HG02588 (cell line): ENCODE measurements at regions not wholly inside any gene's neighbourhood (a gene's known extent, or its start where the extent isn't known, plus 50 kb on each side); places are given as distances from the start of the nearest gene placed in this dataset.

Source experiments
- ATAC-seq: cut with Tn5 transposase; IDR thresholded peaks from one replicate; pipeline ENCODE4 v1.9.1; 2021; ENCODE audit warnings: mild to moderate bottlenecking, moderate library complexity; ENCODE audit not compliant: unreplicated experiment

- no peak for ATAC-seq
These were observed 307.6 kb upstream of the SEMA3A start for GRCh38 chr7:84502239-84502638.

DNA sequence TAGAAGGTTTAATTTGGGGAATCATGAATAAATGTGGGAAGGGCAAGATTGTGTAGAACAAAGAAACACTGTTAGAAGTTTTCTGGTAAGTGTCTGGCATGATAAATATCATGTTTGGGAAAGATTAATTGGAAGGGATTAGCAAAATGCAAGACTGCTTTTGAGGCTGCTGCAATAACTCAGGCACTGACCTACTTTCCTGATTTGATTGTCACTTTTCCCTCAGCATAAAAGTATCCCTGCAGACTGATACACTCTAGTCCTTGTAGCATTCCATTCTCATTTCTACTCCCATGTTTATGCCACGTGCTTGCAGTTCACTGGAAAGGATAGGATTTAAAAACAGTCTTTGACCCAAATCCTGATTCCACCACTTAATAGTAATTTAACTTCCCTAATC, 303.3 kb upstream of the SEMA3A start:
- ATAC-seq: no peak

- ATAC-seq: no peak
These were observed 300.5 kb upstream of the SEMA3A start for GRCh38 chr7:84495128-84495527.

DNA sequence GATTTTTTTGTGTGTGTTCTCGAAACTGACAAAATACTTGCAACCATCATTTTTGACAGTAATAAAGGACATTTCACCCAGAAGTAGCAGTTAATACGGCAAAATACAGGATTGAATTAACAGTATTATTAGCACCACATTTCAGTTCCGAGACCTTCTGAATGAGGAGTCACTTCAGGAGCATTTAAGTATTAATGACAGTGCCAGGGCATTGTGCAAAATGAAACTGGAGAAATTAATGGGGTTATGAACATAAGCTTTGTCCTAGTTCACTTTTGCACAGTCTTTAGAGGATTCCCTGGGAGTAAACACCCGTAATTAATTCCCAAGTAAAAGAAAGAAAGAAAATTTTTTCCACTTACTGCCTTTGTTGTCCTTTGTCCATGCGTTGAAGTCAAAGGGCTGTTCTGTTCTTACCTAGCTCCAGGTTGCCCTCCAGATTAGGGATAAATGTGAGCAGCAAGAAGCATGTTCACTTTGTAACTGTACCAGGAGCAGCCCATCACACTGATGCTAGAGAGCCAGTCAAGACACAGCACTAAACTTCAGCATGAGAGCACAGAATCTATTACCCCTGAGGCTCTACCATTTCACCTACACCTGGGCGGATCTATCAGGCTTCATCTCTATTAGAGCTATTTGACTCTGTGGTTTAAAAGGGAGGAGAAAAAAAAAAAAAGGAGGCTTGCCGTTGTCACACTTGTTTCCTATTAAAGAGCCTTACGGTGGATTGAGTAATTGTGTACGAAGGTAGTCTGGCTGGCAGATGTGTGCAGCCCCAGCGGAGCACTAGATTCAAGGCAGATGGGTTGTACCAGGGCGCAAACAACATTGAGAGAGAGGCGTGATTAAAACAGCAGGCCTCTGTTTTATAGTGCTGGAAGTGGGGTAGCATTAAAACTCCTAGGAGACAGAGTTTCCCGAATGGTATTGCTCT, 297.8 kb upstream of the SEMA3A start:
- no peak for ATAC-seq

- no peak for ATAC-seq
These were observed 296.1 kb upstream of the SEMA3A start for GRCh38 chr7:84490661-84491060.

DNA sequence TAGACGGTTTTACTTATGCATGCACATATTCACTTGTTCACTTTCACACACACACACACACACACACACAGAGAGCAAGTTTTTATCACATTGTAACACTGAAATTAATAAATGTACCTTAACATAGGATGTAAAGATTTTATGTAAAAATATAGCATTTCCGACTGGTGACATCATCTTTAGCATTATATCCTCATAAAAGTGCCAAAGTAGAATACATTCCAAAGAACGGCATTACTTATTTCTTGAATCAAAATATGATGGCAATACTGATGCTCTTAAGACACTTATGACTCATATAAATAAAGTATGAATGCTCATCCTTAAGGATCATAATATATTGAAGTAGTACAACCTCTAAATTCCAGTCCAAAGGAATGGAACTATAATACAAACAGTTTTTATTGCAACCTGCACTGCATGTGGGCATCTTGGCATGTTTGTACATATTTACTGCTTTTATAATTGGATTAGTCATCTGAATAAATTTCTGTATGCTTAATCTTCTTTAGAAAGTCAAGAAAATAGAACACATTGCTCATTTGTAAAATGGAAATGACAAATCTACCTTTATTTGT, 290.0 kb upstream of the SEMA3A start:
- no peak for ATAC-seq

DNA sequence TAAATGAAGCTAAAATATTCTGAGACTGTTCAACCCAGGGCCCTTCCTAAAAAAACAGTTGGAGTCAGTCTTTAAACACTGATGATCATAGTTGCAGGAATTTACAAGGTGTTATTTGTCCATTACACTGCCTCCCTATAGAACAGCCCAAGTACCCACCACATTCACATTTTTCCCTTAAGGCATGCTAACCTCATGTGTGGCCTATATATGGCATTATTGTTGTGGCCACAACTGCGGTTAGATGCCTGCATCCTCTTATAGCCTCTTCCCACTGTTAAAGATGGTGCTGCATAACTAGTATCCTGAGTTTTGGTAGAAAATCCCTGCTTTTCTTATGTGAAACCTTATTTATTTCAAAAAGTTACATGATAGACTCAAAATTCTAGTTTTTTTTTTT, 287.9 kb upstream of the SEMA3A start:
- no peak for ATAC-seq

DNA sequence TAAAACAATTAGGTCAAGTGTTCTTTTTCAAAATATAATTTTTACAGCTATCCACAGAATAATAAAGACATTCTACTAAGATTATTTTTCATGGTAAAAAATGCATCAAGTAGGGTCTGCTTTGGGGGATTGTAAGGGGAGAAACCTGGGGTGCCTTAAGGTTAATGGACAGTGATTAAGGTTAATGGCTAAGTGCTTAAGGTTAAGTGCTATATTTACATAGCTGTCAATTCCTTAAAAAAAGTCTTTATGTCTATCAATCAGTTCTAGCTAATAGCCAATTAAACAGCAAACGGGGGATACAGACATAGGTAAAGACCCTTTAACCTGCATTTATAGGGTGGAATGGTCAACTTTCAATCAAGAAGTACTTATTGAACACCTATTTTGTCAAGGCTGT, 284.5 kb upstream of the SEMA3A start:
- no peak for ATAC-seq

DNA sequence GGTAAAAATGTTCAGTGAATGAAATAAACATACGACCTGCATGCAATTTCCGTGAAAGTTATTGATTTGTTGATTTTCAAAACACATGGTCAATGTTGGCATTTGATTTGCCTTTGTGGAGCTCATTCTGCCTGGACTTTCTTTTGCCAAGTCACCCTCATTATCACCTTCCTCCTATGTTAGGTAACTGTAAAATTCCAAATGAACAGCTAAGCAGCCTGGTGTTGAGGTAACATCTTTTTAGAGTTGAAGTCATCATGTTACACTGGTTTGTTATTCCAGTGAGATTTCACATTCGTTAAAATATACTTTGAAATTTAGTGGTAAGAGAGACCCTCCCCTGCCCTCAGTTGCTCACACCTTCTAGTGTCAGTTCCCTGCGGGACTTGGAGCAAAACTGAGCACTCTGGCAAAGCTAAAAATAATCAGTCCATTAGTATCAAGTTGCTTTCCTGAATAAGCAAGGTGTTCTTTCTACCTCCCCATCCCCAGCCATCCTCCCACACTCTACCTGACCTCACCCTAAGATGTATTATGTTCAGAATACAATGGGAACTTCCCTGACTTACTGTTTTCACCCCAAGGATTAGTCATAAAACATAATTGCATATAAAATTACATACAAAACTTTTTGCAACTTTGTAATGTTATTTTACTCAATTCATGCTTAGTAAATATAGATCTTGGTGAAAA, 283.3 kb upstream of the SEMA3A start:
- no peak for ATAC-seq

GRCh38 chr7:84474436-84474835, 279.8 kb upstream of the SEMA3A start:
- no peak for ATAC-seq

DNA sequence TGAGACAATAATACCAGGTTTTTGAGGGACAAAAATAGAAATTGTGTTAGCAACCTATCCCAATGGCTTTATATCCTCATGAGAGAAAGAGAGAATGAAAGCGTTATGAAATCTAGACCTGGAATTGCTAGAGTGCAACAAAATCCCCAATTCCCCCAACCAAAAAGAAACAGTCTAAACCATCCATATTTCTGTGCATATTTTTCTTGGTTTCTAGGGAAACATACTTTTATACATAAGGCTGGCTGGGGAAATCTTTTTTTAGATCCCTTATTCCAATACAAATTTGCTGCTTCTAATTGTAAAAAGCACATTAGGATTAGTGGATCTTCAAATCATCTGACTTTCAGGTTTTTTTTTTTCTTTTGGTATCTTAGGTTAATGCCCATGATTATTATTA, 277.0 kb upstream of the SEMA3A start:
- no peak for ATAC-seq

DNA sequence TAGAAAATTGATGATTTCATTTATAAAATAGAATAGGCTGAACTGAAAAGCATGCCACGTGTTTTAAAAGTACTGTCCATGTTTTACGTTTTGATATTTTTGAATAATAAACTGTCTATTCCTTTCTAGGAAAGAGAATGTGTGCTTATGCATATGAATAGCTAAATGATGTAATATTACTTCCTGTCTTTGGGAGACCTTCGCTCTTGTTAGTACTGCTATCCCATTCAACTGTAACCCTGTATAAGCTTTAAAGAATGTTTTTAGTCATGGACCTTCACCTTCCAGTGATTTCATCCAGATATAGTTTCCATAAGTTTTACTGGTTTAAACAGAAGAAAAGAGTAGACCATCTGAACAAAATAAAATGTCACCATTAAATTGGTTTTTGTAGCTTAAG, 274.4 kb upstream of the SEMA3A start:
- no peak for ATAC-seq

DNA sequence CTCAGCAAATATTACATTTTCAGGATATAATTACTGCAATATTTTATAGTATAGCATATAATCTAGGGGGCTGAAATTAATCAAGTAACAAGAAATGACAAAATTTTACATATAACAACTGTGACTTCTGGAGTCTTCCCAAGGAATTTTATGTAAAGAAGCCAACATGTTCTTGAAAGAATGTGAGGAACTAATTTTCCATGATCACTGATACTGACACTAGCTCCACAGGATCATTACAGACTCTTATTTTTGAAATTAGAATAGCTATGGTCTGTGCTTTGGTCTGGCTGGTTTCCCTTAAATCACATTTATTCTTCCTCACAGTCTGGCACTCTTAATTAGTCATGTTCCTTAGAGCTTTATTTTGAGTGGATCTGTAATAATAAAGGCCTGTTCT, 267.7 kb upstream of the SEMA3A start:
- ATAC-seq: no peak

DNA sequence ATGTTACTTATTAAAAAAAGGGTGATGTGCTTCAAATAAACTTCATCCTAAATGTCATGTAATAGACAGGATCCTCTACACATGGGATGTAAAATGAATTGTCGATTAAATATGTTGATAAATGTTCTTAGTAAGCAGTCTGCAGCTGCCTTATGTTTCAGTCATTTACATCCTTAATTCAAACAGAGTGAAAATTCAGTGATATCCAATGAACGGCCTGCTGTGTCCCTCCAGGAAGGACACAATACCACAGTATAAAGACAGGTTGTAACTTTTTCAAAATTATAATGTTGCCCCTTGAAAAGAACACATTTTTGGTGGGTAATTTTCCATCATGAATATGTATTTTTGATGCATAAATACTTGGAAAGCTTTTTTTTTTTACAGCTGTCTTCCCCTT, 266.5 kb upstream of the SEMA3A start:
- no peak for ATAC-seq

GRCh38 chr7:84455788-84456187, 261.2 kb upstream of the SEMA3A start:
- no peak for ATAC-seq

GRCh38 chr7:84454174-84454959, 259.8 kb upstream of the SEMA3A start:
- no peak for ATAC-seq

GRCh38 chr7:84452618-84453017, 258.0 kb upstream of the SEMA3A start:
- ATAC-seq: no peak

- ATAC-seq: no peak
These were observed 256.2 kb upstream of the SEMA3A start for GRCh38 chr7:84450772-84451171.

- ATAC-seq: no peak
These were observed 253.2 kb upstream of the SEMA3A start for GRCh38 chr7:84447636-84448293.

- no peak for ATAC-seq
These were observed 252.4 kb upstream of the SEMA3A start for GRCh38 chr7:84446991-84447480.
